Colonic mucosa (tissue), 4 donors: ENCODE measurements at regions not wholly inside any gene's neighbourhood (a gene's known extent, or its start where the extent isn't known, plus 50 kb on each side); places are given as distances from the start of the nearest gene placed in this dataset.

ENCODE experiments used
- DNase-seq: peaks from one replicate; pipeline ENCODE4 v3.0.0-alpha.2; 2020
- H3K27ac ChIP-seq: fragments of 200-600 bp; one replicate; pipeline ENCODE4 v1.8.0; 2021
- H3K27me3 ChIP-seq: fragments of 200-600 bp; one replicate; pipeline ENCODE4 v1.8.0; 2021
- H3K36me3 ChIP-seq: fragments of 200-600 bp; one replicate; pipeline ENCODE4 v1.8.0; 2021
- H3K4me1 ChIP-seq: fragments of 200-600 bp; one replicate; pipeline ENCODE4 v1.8.0; 2021; ENCODE audit warnings: mild to moderate bottlenecking
- H3K4me3 ChIP-seq: fragments of 200-600 bp; one replicate; pipeline ENCODE4 v1.8.0; 2021
- H3K9ac ChIP-seq, 2 donors: one replicate each; pipeline ENCODE4 v1.7.0; 2013; ENCODE audit warnings: control low read depth in 2 of 2, low read depth in 2 of 2, low read length in 2 of 2
- H3K9me3 ChIP-seq: fragments of 200-600 bp; one replicate; pipeline ENCODE4 v1.8.0; 2021
- CTCF ChIP-seq: fragments of 200-600 bp; IDR thresholded peaks from one replicate; pipeline ENCODE4 v1.8.0; 2022; ENCODE audit warnings: antibody characterized with exemption, mild to moderate bottlenecking
- intact Hi-C: fragments of 100-400 bp; cut with DNase I; formaldehyde crosslinking; loops from one replicate; pipeline ENCODE4 v1.14.1; 2022
- donor health status: healthy.
- donor health status: DM: no; HTN: no; CAD: no.
- donor health status: DM: no; HTN: no; CAD: no.

- H3K27ac ChIP-seq: no peak overlapping the region
- no peaks in the 10 kb centered on the region for H3K9me3 ChIP-seq
- H3K4me3 ChIP-seq: no peak overlapping the region
Measured at GRCh38 chr2:38173683-38174082, 97.7 kb upstream of the CYP1B1 start.

GRCh38 chr2:38171208-38171855 lies 95.4 kb upstream of the CYP1B1 start:
- no peak for DNase-seq
- intact Hi-C loops: no loop called here
- TF ChIP-seq CTCF: no peak
- no peak overlapping the region for H3K9ac ChIP-seq
- H3K27ac ChIP-seq: no peak overlapping the region
- H3K36me3 ChIP-seq: no peaks in the 10 kb centered on the region
- no peak overlapping the region for H3K4me3 ChIP-seq
- H3K9me3 ChIP-seq: no peaks in the 10 kb centered on the region
- H3K4me1 ChIP-seq: no peaks in the 10 kb centered on the region
- no peaks in the 10 kb centered on the region for H3K27me3 ChIP-seq

More at GRCh38 chr2:38173683-38174082, 97.7 kb upstream of the CYP1B1 start:
- DNase-seq: no peak
- H3K9ac ChIP-seq: no peak overlapping the region
- TF ChIP-seq CTCF: no peak
- H3K36me3 ChIP-seq: no peaks in the 10 kb centered on the region
- no peaks in the 10 kb centered on the region for H3K4me1 ChIP-seq
- no peaks in the 10 kb centered on the region for H3K27me3 ChIP-seq
- intact Hi-C loops: no loop called here

GRCh38 chr2:38170733-38171132 lies 94.8 kb upstream of the CYP1B1 start:
- TF ChIP-seq CTCF: no peak
- H3K27ac ChIP-seq: no peak overlapping the region
- no peak for DNase-seq
- H3K4me3 ChIP-seq: no peak overlapping the region
- H3K4me1 ChIP-seq: no peaks in the 10 kb centered on the region
- no peaks in the 10 kb centered on the region for H3K36me3 ChIP-seq
- no peak overlapping the region for H3K9ac ChIP-seq
- H3K9me3 ChIP-seq: no peaks in the 10 kb centered on the region
- no peaks in the 10 kb centered on the region for H3K27me3 ChIP-seq
- intact Hi-C loops: no loop called here

GRCh38 chr2:38170067-38170466 lies 94.1 kb upstream of the CYP1B1 start:
- no peak overlapping the region for H3K9ac ChIP-seq
- no peak overlapping the region for H3K4me3 ChIP-seq
- intact Hi-C loops: no loop called here
- H3K27me3 ChIP-seq: no peaks in the 10 kb centered on the region
- H3K4me1 ChIP-seq: no peaks in the 10 kb centered on the region
- no peak overlapping the region for H3K27ac ChIP-seq
- no peaks in the 10 kb centered on the region for H3K9me3 ChIP-seq
- H3K36me3 ChIP-seq: no peaks in the 10 kb centered on the region
- no peak for TF ChIP-seq CTCF
- DNase-seq: no peak

GRCh38 chr2:38168710-38169480 lies 92.9 kb upstream of the CYP1B1 start:
- no peak for TF ChIP-seq CTCF
- intact Hi-C loops: no loop called here
- no peak overlapping the region for H3K9ac ChIP-seq
- H3K27ac ChIP-seq: no peak overlapping the region
- H3K36me3 ChIP-seq: no peaks in the 10 kb centered on the region
- no peaks in the 10 kb centered on the region for H3K4me1 ChIP-seq
- H3K9me3 ChIP-seq: no peaks in the 10 kb centered on the region
- no peak for DNase-seq
- H3K4me3 ChIP-seq: no peak overlapping the region
- H3K27me3 ChIP-seq: no peaks in the 10 kb centered on the region
